ENCODE measurements at regions not wholly inside any gene's neighbourhood (a gene's known extent, or its start where the extent isn't known, plus 50 kb on each side); places are given as distances from the start of the nearest gene placed in this dataset.

DNA sequence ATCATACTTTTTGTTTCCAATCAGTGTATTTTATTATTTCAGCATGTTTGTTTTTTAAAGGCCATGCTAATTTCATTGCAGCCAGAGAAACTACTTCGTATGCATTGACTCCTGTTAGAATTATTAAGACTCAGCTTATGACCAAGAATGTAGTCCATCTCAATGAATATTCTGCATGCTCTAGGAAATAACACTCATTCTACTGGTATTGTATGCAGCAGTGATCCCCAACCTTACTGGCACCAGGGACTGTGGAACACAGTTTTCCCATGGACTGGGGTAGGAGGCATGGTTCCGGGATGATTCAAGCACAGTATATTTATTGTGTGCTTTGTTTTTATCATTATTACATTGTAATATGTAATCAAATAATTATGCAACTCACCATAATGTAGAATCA, 356.9 kb downstream of the DSEL start:
- Histone ChIP-seq H4K20me1 (ENCODE audit: insufficient read depth, low read length) (no peaks in the 10 kb centered on the region), H3K27me3 (ENCODE audit: control insufficient read depth in 2 of 2, insufficient read depth in 2 of 2, low read length in 2 of 2) (no peaks in the 10 kb centered on the region), H3K4me3 (replicated peaks in 1 of 3; ENCODE audit: low read depth in 2 of 3, low read length in 3 of 3) (no peak overlapping the region), H2AFZ (ENCODE audit: insufficient read depth, low read depth, low read length, poor library complexity, severe bottlenecking) (no peak overlapping the region), H3K27ac (ENCODE audit: low read depth in 1 of 2, low read length in 2 of 2) (no peak overlapping the region), H3K79me2 (ENCODE audit: insufficient read depth, low read length) (no peaks in the 10 kb centered on the region), H3K9me3 (replicated peaks in 1 of 2; ENCODE audit: control insufficient read depth in 1 of 2, insufficient read depth in 1 of 2, low read length in 2 of 2) (no peaks in the 10 kb centered on the region), H3K9ac (ENCODE audit: insufficient read depth, low read length, poor library complexity, severe bottlenecking) (no peak overlapping the region), H3K36me3 (replicated peaks in 1 of 2; ENCODE audit: control insufficient read depth in 1 of 2, insufficient read depth in 2 of 2, low read length in 2 of 2) (no peaks in the 10 kb centered on the region), H3K4me1 (ENCODE audit: control insufficient read depth in 1 of 2, insufficient read depth in 2 of 2, low read length in 2 of 2) (no peaks in the 10 kb centered on the region), H3K4me2 (replicated peaks; ENCODE audit: extremely low read depth, low read length, poor library complexity, severe bottlenecking) (no peak overlapping the region)
- no peak for DNase-seq
- WGBS (ENCODE audit: insufficient coverage): no CpG with 5 or more reads among the region's 2 CpGs
- TF ChIP-seq, protein P1, sequence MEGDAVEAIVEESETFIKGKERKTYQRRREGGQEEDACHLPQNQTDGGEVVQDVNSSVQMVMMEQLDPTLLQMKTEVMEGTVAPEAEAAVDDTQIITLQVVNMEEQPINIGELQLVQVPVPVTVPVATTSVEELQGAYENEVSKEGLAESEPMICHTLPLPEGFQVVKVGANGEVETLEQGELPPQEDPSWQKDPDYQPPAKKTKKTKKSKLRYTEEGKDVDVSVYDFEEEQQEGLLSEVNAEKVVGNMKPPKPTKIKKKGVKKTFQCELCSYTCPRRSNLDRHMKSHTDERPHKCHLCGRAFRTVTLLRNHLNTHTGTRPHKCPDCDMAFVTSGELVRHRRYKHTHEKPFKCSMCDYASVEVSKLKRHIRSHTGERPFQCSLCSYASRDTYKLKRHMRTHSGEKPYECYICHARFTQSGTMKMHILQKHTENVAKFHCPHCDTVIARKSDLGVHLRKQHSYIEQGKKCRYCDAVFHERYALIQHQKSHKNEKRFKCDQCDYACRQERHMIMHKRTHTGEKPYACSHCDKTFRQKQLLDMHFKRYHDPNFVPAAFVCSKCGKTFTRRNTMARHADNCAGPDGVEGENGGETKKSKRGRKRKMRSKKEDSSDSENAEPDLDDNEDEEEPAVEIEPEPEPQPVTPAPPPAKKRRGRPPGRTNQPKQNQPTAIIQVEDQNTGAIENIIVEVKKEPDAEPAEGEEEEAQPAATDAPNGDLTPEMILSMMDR (IDR thresholded peaks at IDR 0.05): no peak
- intact Hi-C loops (cut with micrococcal nuclease): no loop called here
- Mint-ChIP-seq H3K27ac (no peak overlapping the region), H3K9me3 (peaks cover 0 to 3% (median 0%) of the 10 kb centered on the region in 7 donors), H3K4me3 (no peak overlapping the region), H3K4me1 (no peaks in the 10 kb centered on the region), H3K27me3 (ENCODE audit: low read depth in 3 of 3) (peaks cover 0 to 2% (median 0%) of the 10 kb centered on the region in 3 donors), H3K36me3 (no peaks in the 10 kb centered on the region)

DNA sequence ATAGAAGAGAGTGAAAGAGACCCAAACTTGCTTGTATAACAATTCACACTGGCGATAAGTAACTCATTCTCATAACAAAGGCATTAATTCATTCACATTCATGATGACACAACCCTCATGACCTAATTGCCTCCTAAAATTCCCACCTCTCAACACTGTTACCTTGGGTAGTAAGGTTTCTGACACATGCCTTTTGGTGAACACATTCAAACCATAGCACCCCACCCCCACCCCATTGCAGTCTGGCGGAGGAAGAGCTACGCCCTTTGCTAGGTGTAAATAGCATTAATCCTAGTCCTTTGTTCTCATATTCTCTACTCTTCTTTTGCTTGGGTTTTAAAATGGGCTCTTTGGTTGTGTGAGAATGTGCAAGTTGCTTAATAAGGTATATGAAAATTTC, 361.5 kb downstream of the DSEL start:
- Mint-ChIP-seq H3K36me3 (no peaks in the 10 kb centered on the region), H3K9me3 (no peaks in the 10 kb centered on the region), H3K27me3 (ENCODE audit: low read depth in 3 of 3) (peaks cover 0 to 2% (median 0%) of the 10 kb centered on the region in 3 donors), H3K4me1 (no peaks in the 10 kb centered on the region), H3K4me3 (no peak overlapping the region), H3K27ac (no peak overlapping the region)
- no CpG with 5 or more reads among the region's 3 CpGs for WGBS (ENCODE audit: insufficient coverage)
- no peak overlapping the region for H3K27ac ChIP-seq (ENCODE audit: low read depth in 1 of 2, low read length in 2 of 2)
- H3K9me3 ChIP-seq (replicated peaks in 1 of 2; ENCODE audit: control insufficient read depth in 1 of 2, insufficient read depth in 1 of 2, low read length in 2 of 2): no peaks in the 10 kb centered on the region
- no peaks in the 10 kb centered on the region for H3K27me3 ChIP-seq (ENCODE audit: control insufficient read depth in 2 of 2, insufficient read depth in 2 of 2, low read length in 2 of 2)
- no peak overlapping the region for H3K4me3 ChIP-seq (replicated peaks in 1 of 3; ENCODE audit: low read depth in 2 of 3, low read length in 3 of 3)
- no peaks in the 10 kb centered on the region for H3K79me2 ChIP-seq (ENCODE audit: insufficient read depth, low read length)
- H3K9ac ChIP-seq (ENCODE audit: insufficient read depth, low read length, poor library complexity, severe bottlenecking): no peak overlapping the region
- TF ChIP-seq, protein P1 (IDR thresholded peaks at IDR 0.05): no peak
- DNase-seq: no peak
- no peaks in the 10 kb centered on the region for H4K20me1 ChIP-seq (ENCODE audit: insufficient read depth, low read length)
- no peak overlapping the region for H3K4me2 ChIP-seq (replicated peaks; ENCODE audit: extremely low read depth, low read length, poor library complexity, severe bottlenecking)
- H2AFZ ChIP-seq (ENCODE audit: insufficient read depth, low read depth, low read length, poor library complexity, severe bottlenecking): no peak overlapping the region
- no peaks in the 10 kb centered on the region for H3K4me1 ChIP-seq (ENCODE audit: control insufficient read depth in 1 of 2, insufficient read depth in 2 of 2, low read length in 2 of 2)
- intact Hi-C loops (cut with micrococcal nuclease): no loop called here
- H3K36me3 ChIP-seq (replicated peaks in 1 of 2; ENCODE audit: control insufficient read depth in 1 of 2, insufficient read depth in 2 of 2, low read length in 2 of 2): no peaks in the 10 kb centered on the region
